Endothelial cell of umbilical vein (primary cell): ENCODE measurements at regions not wholly inside any gene's neighbourhood (a gene's known extent, or its start where the extent isn't known, plus 50 kb on each side); places are given as distances from the start of the nearest gene placed in this dataset.

Experiments used
- BruUV-seq: library from RNA; stranded (reverse); fragments of 400-500 nt; replicated peaks from 2 replicates; lab custom pipeline; 2021; lab: Mats Ljungman, UMichigan
- CTCF ChIA-PET: fragments of 300-600, 350-600 bp; sonication (Branson Sonifier 250); formaldehyde crosslinking; loops from one replicate; lab custom pipeline; 2021; ENCODE audit warnings: antibody characterized with exemption, inconsistent platforms; lab: Charles Lee
- POLR2A ChIA-PET: fragments of 300-600, 350-600 bp; sonication (Branson Sonifier 250); formaldehyde crosslinking; loops from one replicate; lab custom pipeline; 2021; ENCODE audit warnings: antibody characterized with exemption, inconsistent platforms; lab: Charles Lee
- DNase-seq: peaks from one replicate; pipeline ENCODE4 v3.0.0-alpha.2; 2011; ENCODE audit warnings: low read depth, low spot score
- FAIRE-seq: peaks from 2 replicates; lab custom pipeline; 2011; peaks lifted over from hg19 to GRCh38; lab: Jason Lieb, UNC
- H2AFZ ChIP-seq: 2 replicates; pipeline ENCODE4 v1.6.0; 2012; ENCODE audit warnings: low read depth, low read length, control low read depth, inconsistent platforms
- H3K27ac ChIP-seq: 2 replicates; pipeline ENCODE4 v1.5.1; 2011; ENCODE audit warnings: low read depth, mild to moderate bottlenecking, control low read depth, low read length, moderate library complexity; ENCODE audit not compliant: insufficient read depth
- H3K27me3 ChIP-seq, 2 experiments: 2 replicates each; pipeline versions ENCODE4 v1.6.0 to v1.6.1; 2011; ENCODE audit warnings: low read length in 2 of 2, mixed read lengths in 1 of 2; ENCODE audit not compliant: control insufficient read depth in 2 of 2, insufficient read depth in 2 of 2
- H3K36me3 ChIP-seq, 2 experiments: 2 replicates in 1 of 2; 3 replicates in 1 of 2; pipeline ENCODE4 v1.5.1; 2011; ENCODE audit warnings: low read length in 2 of 2, mild to moderate bottlenecking in 1 of 2, moderate library complexity in 1 of 2; ENCODE audit not compliant: control insufficient read depth in 2 of 2, insufficient read depth in 2 of 2; ENCODE audit errors: extremely low read depth in 1 of 2
- H3K4me1 ChIP-seq: 3 replicates; pipeline ENCODE4 v1.5.1; 2011; ENCODE audit warnings: mild to moderate bottlenecking, low read length; ENCODE audit not compliant: control insufficient read depth, insufficient read depth; ENCODE audit errors: extremely low read depth
- H3K4me2 ChIP-seq: 2 replicates; pipeline ENCODE4 v1.6.1; 2011; ENCODE audit warnings: low read length, control low read depth, mixed read lengths; ENCODE audit not compliant: insufficient read depth
- H3K4me3 ChIP-seq, 3 experiments: fragments of 200-600 bp in 1 of 3; sonication (generic), shearing (Covaris generic) in 1 of 3; replicated peaks in 1 of 3; 2 replicates each; pipeline ENCODE4 v1.5.1; 2011 to 2016; ENCODE audit warnings: control low read depth in 3 of 3, low read length in 3 of 3, mild to moderate bottlenecking in 2 of 3, inconsistent platforms in 1 of 3, low read depth in 1 of 3, moderate library complexity in 1 of 3; ENCODE audit not compliant: insufficient read depth in 1 of 3
- H3K79me2 ChIP-seq: 2 replicates; pipeline ENCODE4 v1.6.0; 2012; ENCODE audit warnings: low read length, inconsistent platforms; ENCODE audit not compliant: control insufficient read depth, insufficient read depth
- H3K9ac ChIP-seq: replicated peaks from 2 replicates; pipeline ENCODE3; 2011; ENCODE audit warnings: low read length, control low read depth; ENCODE audit not compliant: insufficient read depth; ENCODE audit errors: extremely low read depth
- H3K9me1 ChIP-seq: replicated peaks from 3 replicates; pipeline ENCODE4 v1.6.0; 2011; ENCODE audit warnings: mild to moderate bottlenecking, low read length; ENCODE audit not compliant: control insufficient read depth, insufficient read depth; ENCODE audit errors: extremely low read depth
- H3K9me3 ChIP-seq: replicated peaks from 2 replicates; pipeline ENCODE4 v1.5.1; 2012; ENCODE audit warnings: low read length, inconsistent platforms; ENCODE audit not compliant: control insufficient read depth, insufficient read depth
- H4K20me1 ChIP-seq: replicated peaks from 2 replicates; pipeline ENCODE3; 2011; ENCODE audit warnings: mild to moderate bottlenecking, low read length; ENCODE audit not compliant: control insufficient read depth, insufficient read depth; ENCODE audit errors: extremely low read depth
- CTCF ChIP-seq, 2 donors: IDR thresholded peaks; 1 replicate in 1 of 2; 2 replicates in 1 of 2; pipeline ENCODE4 v1.5.1; 2011; ENCODE audit warnings: low read length in 2 of 2, mild to moderate bottlenecking in 2 of 2, moderate library complexity in 2 of 2, control low read depth in 1 of 2, inconsistent platforms in 1 of 2, low read depth in 1 of 2; ENCODE audit not compliant: insufficient read depth in 1 of 2; ENCODE audit errors: extremely low read depth in 1 of 2
- EZH2 ChIP-seq: IDR thresholded peaks from 2 replicates; pipeline ENCODE4 v1.6.1; 2012; ENCODE audit warnings: borderline replicate concordance, low read depth, mild to moderate bottlenecking, moderate library complexity, low read length, inconsistent platforms; ENCODE audit not compliant: severe bottlenecking
- FOS ChIP-seq: IDR thresholded peaks from 2 replicates; pipeline ENCODE4 v1.6.1; 2011; ENCODE audit warnings: mild to moderate bottlenecking, low read length, moderate library complexity, borderline replicate concordance; ENCODE audit not compliant: insufficient read depth
- GATA2 ChIP-seq: IDR thresholded peaks from 2 replicates; pipeline ENCODE4 v1.7.0; 2011; ENCODE audit warnings: low read depth, mild to moderate bottlenecking, moderate library complexity, mixed read lengths, low read length; ENCODE audit not compliant: insufficient read length, insufficient read depth
- JUN ChIP-seq: IDR thresholded peaks from 2 replicates; pipeline ENCODE4 v1.6.1; 2011; ENCODE audit warnings: borderline replicate concordance, low read depth; ENCODE audit not compliant: insufficient read length, insufficient read depth
- MAX ChIP-seq: IDR thresholded peaks from 2 replicates; pipeline ENCODE4 v1.6.1; 2011; ENCODE audit not compliant: insufficient read depth, insufficient read length
- MYC ChIP-seq: IDR thresholded peaks from one replicate; pipeline ENCODE4 v1.6.1; 2011; ENCODE audit warnings: mild to moderate bottlenecking, low read depth, low read length
- POLR2A ChIP-seq: IDR thresholded peaks from 2 replicates; pipeline ENCODE4 v1.6.1; 2012; ENCODE audit warnings: low read depth, mild to moderate bottlenecking, control low read depth, low read length
- POLR2AphosphoS5 ChIP-seq: IDR thresholded peaks from 2 replicates; pipeline ENCODE4 v1.6.1; 2012; ENCODE audit warnings: low read depth, mild to moderate bottlenecking, control low read depth, low read length, moderate library complexity; ENCODE audit not compliant: insufficient read depth
- dilution Hi-C: fragments of 300-500 bp; cut with MboI; formaldehyde crosslinking; loops from one replicate; pipeline ENCODE4 v1.15.0; 2019; ENCODE audit warnings: low sequenced_read_pairs; ENCODE audit not compliant: extremely low pct_ligation_motif_present
- intact Hi-C: fragments of 100-400 bp; cut with micrococcal nuclease; formaldehyde crosslinking; loops from one replicate; pipeline ENCODE4 v1.10.0; 2022

GRCh38 chr18:10070561-10071000, 156.8 kb downstream of the VAPA start:
- H3K9me1 ChIP-seq, result no peaks in the 10 kb centered on the region
- no TSS peak for BruUV-seq
- no peaks in the 10 kb centered on the region for H3K36me3 ChIP-seq
- TF ChIP-seq POLR2A (no peak), EZH2 (no peak)
- H3K4me2 ChIP-seq, result no peak overlapping the region
- H2AFZ ChIP-seq, result no peak overlapping the region
- POLR2A ChIA-PET, result no interaction called here
- DNase-seq, result no peak
- intact Hi-C loops (no loop called here), dilution Hi-C loops (no loop called here)
- FAIRE-seq, result no peak
- no peaks in the 10 kb centered on the region for H3K9me3 ChIP-seq
- H3K79me2 ChIP-seq, result no peaks in the 10 kb centered on the region
- CTCF ChIA-PET, result no interaction called here
- H3K27me3 ChIP-seq, result peaks cover 0 to 2% of the 10 kb centered on the region in 2 experiments
- no peak overlapping the region for H3K27ac ChIP-seq
- no peak overlapping the region for H3K9ac ChIP-seq
- H3K4me3 ChIP-seq, result no peak overlapping the region
- no peaks in the 10 kb centered on the region for H4K20me1 ChIP-seq
- no peaks in the 10 kb centered on the region for H3K4me1 ChIP-seq

- Histone ChIP-seq H3K9me3 (no peaks in the 10 kb centered on the region), H3K4me2 (no peak overlapping the region), H3K79me2 (no peaks in the 10 kb centered on the region), H3K27me3 (peaks cover 0 to 2% of the 10 kb centered on the region in 2 experiments), H3K9me1 (no peaks in the 10 kb centered on the region), H2AFZ (no peak overlapping the region), H4K20me1 (no peaks in the 10 kb centered on the region), H3K9ac (no peak overlapping the region), H3K27ac (no peak overlapping the region), H3K36me3 (no peaks in the 10 kb centered on the region), H3K4me3 (no peak overlapping the region), H3K4me1 (no peaks in the 10 kb centered on the region)
- intact Hi-C loops (no loop called here), dilution Hi-C loops (no loop called here)
- no peak for TF ChIP-seq EZH2
- TF ChIP-seq GATA2, result no peak
- no peak for TF ChIP-seq MAX
- no peak for TF ChIP-seq JUN
- no peak for TF ChIP-seq POLR2AphosphoS5
- no peak for TF ChIP-seq CTCF (IDR thresholded peaks at IDR 0.05; ENCODE audit: extremely low read depth in 1 of 2, insufficient read depth in 1 of 2, low read depth in 1 of 2, low read length in 2 of 2)
- TF ChIP-seq FOS, result no peak
- no peak for TF ChIP-seq MYC
- TF ChIP-seq POLR2A, result no peak
- FAIRE-seq (no peak), DNase-seq (no peak)
- POLR2A ChIA-PET, result no interaction called here
- CTCF ChIA-PET, result interaction anchor here (1.0 to 1.4 kb wide), 3 partner anchors 9 to 15 kb away, joined by 3 to 4 read pairs (median 3); no protein-coding TSS in a partner anchor
- no TSS peak for BruUV-seq
Measured at GRCh38 chr18:10072671-10073175, 158.9 kb downstream of the VAPA start.
